Activated naive CD4-positive, alpha-beta T cell treated with Interleukin-2 at 50 U/mL for 16 hours (primary cell): ENCODE measurements at regions not wholly inside any gene's neighbourhood (a gene's known extent, or its start where the extent isn't known, plus 50 kb on each side); places are given as distances from the start of the nearest gene placed in this dataset.
"Not testable (repeated sequence)": the region's sequence is repeated elsewhere in the genome, so short reads cannot be mapped to it uniquely, and the experiment has no call there.

Source experiments
- DNase-seq: peaks from one replicate; pipeline ENCODE4 v3.0.0-alpha.2; 2020

DNA sequence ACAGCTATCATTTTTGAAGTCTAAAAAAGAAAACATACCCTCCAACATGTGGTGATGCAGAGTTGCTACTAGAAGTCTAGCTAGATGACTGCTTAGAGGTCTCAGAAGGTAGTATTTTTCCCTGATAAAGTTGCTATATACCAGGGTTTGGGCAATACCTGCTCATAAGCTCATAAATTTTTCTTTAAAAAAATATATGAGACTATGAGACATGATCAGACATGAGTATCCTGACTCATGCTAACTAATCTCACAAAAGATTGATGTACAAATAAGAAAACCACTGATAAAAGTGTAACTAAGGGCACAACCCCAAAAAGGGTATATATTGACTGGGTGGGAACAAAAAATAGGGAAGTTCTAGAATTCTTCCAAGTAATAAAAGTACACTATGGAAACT is 740.9 kb downstream of the METTL15 start:
- no peak for DNase-seq

DNA sequence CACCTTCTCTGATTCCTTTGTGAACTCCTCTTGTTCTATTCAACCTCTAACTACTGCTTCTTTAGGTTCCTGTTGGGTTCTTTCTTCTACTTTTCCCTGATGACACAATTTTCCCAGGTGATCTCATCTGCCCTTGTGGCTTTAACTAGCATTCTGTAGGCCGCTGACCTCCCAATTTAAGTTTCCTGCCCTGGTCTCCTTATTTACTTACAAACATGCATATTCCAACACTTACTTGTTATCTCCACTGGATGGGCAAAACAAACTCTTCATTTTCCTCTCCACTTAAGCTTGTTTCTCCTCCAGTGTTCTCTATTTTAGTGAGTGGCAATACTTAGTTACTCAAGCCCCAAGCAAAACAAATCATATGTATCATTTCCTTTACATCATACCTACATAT is 734.5 kb downstream of the METTL15 start:
- no peak for DNase-seq

DNA sequence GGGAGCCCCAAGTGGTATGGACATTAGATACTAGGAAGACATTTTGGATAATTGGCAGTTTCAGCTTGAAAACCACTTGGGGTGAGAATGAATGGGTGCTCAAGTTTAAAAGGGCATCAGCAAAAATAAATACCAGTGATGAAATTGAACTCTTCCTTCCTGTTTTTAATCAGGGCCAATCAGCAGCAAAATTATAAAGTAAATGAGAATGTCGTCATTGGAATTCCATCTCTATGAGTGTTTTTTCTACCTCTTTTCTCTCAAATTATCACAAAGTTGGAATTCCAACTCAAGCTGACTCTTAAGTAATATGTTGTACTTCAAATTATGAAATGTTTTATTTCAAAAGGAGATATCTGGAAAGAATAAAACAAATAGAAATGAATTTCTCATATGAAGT is 730.6 kb downstream of the METTL15 start:
- no peak for DNase-seq

DNA sequence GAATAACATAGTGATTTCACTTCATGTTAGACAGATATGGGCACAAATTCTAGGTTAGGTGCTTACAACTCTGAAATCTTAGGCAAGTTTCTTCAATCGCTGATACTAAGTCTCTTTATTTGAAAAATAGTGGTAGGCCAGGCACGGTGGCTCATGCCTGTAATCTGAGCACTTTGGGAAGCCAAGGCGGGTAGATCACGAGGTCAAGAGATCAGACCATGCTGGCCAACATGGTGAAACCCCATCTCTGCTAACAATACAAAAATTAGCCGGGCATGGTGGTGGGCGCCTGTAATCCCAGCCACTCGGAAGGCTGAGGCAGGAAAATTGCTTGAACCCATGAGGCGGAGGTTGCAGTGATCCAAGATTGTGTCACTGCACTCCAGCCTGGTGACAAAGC is 729.4 kb downstream of the METTL15 start:
- no peak for DNase-seq

DNA sequence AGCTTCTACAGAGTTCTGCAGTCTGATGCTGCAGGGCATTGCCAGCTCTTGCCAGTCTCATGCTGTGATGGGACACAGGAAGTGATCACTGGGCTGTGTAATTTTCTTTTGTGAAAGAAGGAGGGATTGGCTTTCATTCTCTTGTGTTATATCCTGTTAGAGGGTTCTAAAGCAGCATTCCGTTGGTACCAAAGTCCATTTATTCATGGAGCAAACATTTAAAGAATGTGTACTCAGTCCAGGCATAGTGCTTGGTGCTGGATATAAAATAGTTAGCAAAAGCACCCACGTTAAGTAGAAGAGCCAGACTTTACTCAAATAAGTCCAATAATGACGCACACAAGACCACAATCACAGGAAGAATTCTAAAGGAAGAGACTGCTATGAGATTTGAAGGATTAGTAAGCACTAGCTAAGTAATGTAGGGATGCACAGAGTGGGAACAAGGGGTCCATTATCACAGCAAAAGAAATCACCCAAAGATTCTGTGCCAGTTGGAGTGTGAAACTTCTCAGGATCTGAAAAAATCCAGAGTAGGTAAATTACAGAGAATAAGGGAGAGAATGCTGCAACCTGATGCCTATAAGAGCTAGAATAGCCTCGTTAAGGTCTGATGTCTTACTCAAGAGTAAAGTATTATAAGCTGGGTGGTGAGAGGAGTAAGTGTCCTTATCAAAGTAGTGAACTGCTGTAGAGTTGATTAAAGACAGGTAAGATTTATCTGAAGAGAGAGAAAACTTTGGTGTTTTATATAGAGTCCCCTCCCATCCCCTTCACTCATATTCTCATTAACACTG is 728.3 kb downstream of the METTL15 start:
- no peak for DNase-seq

DNA sequence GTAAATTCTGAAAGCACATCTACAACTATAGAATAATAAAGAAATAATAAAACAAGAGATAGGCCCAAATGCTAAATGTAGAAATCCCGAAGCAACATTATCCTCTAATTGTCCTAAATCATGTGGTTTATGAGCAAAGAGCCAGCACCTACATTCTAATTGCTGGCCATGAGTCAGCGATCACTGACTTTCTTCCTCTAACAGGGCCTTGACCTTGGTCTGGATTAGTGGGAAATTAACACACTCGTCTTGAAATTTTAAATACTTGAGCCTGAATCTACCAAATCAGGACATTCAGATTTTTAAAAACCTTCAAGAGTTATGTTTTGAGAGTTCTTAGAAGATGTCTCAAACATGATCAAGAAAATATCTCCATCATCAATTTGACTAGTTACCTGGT is 727.6 kb downstream of the METTL15 start:
- no peak for DNase-seq

DNA sequence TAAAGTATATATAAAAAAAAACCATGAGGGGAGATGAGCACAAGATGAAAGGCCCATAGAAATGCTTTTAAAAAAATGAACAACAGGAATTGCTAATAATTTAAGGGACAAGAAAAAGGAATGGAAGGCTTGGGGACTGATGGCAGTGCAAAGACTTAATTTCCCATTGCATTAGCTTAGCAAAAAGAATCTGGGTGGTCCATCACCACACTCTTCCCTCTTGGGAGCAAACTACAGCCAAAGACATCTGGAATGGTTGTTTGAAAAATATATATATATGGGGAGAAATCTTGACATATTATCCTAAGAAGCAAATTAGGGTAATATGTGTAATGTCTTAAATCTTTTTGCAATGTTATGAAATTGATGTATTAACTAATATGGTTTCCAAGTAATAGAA is 727.1 kb downstream of the METTL15 start:
- DNase-seq: no peak

DNA sequence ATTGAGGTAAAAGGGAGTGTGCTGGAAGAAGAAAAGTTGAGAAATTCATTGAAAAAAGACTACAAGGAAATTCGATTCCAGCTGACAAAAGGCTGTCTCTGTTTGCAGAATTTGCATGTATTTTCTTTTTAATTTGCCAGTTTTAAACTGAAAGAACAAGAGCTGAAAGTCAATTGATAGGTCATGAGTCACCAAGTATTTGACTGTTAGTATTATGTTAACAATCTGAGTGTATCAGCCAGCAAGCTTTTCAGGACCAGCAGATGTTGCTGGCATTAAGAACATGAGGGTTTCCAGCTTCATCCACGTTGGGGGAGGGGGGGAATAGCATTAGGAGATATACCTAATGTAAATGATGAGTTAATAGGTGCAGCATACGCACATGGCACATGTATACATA is 726.7 kb downstream of the METTL15 start:
- DNase-seq: no peak

DNA sequence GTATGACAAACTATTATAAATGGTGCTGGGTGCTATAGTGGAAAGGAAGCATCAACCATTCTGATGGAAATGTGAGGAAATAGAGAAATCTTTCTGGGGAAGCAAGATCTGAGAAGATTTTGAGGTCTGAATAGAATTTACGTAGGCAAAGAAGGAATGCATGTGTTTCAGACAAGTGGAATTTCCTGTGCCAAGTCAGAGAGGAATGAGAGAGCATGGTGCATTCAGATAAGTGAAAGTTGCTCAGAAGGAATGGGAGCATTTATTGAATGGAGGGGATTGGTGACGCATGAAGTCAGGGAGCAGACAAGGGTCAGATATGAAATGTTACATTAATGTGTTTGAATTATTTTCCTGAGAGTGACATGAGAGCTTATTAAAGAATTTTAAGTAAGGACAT is 725.5 kb downstream of the METTL15 start:
- no peak for DNase-seq

DNA sequence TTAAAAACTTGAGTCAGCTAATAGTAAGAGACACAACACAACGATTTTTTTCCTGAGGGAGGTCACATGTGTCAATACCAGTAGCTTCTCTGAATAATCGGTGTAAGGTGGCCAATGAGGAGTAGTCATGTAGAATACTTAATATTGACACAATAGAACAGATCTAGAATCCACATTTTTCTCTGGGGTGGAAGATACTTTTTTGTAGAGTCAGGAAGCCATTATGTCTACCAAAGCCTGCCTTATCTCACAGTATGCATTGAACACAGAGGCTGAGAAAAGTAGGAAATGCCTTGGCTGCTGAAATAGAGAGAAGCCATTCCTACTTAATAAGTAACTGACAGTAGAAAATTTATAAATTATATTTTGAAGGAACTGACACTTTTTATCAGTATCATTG is 725.0 kb downstream of the METTL15 start:
- no peak for DNase-seq

DNA sequence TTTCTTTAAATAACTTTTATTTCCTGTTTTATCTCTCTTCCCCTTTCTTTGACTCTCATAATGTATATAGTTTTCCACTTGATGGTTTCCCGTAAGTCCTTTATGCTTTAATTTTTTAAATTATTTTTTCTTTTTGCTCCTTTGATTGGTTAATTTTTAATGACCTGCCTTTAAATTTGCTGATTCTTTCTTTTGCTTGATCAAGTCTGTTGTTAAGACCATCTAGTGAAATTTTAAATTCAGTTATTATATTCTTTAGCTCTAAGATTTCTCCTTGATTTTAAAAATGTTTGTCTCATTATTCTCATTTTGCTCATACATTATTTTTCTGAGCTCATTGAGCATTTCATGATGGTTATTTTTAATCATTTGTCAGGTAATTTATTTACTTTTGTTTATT is 718.6 kb downstream of the METTL15 start:
- no peak for DNase-seq

DNA sequence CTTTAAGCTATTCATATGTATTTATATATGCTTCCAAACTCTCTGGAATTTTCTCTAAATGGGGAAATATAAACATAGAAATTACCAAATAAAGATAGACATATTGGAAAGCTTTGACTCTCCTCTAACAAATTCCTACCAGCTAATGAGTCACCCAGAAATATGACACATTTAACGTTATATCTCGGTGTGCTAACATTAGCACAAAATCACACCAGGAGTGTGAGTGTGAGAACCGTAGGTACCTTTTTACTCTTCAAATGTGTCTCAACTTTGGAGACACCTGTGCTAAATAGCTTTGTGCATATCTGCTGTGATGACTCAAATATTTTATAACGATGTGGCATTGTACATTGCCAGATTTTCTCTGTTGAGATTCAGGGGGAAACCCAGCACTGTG is 714.4 kb downstream of the METTL15 start:
- DNase-seq: no peak

DNA sequence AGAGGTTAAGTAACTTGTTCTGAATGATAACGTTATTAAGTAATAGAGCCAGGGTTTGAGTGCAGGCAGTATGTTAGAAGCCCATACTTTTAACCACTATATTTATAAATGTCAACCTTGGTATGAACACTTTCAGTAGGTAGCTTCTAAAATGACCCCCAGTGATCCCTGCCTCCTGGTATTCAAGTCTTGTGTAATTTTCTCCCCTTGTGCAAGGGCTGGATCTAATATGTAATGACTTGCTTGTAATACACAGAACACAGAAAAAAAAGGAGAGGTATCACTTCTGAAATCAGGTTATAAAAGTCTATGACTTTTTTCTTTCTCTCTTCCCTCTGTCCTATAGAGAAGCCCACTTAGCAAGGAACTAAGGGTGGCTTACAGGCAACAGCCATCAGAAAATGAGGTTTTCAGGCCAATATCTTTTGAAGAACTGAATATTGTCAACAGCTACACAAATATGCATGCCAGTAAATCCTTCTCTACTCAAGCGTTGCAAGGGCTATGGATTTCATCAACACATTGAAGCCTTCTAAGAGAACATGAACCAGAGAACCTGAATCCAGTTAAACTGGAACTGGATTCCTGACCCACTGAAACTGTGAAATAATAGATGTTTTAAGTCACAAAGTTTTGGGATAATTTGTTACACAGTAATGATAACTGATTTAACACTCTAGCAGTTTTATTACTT is 712.3 kb downstream of the METTL15 start:
- DNase-seq: no peak

DNA sequence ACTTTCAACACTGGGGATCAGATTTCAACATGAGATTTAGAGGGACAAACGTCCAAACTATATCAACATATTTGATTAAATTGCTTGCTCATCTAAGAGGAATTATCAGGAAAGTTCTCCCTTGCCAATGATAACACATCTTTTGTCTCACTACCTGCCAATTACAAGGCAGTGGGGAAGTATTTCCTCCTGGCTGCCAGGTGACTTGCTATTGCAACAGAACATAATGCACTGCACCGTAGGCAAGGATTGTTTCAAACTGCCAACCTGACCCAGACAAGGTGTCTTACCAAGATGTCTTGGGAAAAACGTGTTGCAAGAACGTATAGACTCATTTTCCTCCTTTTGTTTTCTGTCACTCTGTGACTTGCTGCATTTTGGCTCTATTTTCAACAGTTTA is 711.6 kb downstream of the METTL15 start:
- DNase-seq: no peak

DNA sequence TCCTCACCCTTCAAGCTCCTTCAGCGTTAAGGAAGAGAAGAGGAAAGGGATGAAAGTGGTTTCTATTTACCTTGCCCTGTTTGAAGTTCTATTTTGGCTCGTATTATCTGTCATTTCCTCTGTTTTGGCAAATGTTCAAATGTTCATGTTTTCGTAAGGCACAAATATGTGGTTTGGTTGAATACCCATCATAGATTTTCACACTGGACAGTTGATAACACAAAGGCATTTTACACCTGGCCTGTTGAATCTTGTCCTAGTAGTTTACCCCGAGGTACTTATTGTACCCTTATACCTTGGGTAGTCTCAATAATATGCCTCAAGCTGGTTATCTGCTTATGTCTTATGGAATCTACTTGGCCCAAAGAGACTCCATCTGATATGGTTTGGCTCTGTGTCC is 706.9 kb downstream of the METTL15 start:
- no peak for DNase-seq

DNA sequence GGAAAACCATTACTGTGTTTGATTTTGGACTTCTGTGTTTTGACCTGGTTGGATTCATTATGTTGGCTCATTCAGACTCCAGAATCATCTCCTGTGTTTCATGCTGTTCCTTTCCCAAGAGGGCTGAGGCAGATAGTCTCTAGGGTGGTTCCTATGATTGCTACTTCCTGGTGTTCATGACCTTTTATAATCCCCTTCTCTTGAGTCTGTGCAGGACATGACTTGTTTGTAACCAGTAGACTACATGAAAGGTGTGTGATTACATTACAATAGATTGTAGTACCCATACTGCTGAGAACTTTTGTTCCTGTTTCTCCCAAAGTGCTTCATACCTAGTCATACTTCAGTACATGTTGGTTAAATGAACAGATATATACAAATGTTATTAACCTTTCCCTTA is 700.6 kb downstream of the METTL15 start:
- DNase-seq: no peak

DNA sequence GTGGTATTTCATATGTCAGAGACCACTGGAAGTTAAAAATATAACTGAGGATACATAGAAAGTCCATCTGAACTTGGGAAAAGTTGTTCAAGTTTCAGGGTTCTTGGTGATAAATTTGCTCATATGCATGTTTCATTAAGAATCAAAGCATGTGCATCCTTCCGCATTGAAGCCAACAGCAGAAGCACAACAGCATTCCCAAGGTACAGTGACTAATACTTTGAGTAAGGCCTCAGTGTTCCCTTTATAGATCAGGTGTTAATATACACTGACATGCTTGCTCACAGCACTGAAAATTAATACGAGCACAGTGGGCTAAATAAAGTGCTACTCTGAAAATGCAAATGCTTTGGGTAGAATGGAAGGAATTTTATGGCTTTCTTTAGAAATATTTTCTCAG is 691.1 kb downstream of the METTL15 start:
- DNase-seq: no peak

DNA sequence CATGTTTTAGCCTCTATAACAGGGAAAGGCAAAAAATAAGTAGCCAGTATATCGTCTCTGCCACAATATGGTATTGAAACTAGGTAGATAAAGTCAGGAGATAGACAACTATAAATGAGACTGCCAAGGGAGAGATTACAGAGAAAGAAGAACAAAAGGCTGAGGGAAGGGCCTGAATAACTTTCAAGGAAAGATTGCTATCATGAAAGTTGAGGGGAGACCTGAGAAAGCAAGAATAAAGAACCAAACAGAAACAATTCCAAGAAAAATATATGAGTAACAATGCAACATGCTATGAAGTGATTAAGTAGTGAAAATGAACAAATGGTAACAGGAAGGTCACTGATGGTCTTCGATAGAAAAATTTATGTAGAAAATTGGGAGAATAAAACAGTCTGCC is 690.1 kb downstream of the METTL15 start:
- no peak for DNase-seq

DNA sequence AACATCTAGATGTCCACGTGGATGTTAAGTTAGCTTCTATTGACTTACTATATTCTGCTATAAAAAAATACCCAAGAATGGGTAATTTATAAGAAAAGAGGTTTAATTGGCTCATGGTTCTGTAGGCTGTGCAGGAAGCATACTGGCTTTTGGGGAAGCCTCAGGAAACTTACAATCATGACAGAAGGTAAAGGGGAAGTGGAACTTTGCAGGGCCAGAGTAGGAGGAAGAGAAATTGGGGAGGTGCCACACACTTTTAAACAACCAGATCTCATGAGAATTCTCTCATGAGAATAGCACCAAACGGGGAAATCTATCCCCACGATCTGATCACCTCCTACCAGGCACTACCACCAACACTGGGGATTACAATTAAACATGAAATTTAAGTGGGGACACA is 689.3 kb downstream of the METTL15 start:
- DNase-seq: no peak

DNA sequence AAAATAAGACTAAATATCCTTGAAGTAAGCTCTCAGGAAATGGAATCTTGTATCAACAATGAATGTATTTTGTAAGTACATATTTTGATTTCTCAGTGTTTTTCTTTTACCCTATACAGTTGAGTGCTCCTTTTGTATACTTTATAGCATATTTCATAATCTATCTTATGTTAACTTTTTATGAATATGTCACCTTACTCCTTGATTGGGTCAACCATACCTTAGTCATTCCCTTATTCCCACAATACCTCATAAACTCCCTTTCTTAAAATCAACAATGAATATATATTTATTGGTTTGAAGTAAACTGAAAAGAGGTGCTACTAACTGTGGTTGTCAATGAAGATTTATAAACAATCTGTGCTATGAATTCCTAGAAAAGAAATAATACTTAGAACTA is 686.2 kb downstream of the METTL15 start:
- DNase-seq: no peak

DNA sequence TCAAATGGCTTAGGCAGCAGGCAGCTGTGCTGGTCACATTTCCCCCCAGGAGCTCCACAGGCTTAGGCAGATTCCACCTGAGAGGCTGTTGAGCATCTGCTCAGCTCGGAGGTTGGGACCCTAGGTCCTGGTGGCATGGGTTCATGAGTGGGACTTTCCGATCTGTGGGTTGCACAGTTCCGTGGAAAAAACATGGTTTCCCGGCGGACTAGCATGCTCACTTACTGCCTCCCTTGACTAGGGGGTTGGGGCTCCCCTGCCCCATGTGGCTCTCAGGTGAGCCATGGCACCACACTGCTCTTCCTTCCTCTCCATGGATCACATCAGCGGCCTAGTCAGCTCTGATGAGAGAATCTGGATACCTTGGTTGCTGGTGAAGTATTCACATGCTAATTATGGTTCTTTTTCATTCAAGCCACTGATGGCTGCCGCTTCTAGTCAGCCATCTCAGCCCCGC is 685.1 kb downstream of the METTL15 start:
- DNase-seq: no peak

DNA sequence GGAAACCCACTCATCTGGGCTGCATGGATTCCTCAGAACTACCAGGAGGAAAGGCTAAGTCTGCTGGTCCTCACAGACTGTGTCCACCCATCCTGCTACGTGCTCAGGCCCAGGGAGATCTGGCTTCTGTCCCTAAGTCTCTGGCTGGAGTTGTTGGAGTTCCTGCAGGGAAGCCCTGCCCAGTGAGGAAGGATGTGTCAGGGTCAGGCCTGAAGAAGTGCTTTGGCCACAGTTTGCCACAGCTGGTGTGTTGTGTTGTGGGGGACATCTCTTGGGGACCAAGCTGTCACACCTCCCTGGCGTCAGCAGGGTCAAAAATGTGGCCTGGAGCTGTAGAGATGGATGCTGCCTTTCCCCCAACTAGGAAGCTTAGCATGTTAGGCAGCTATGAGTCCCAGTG is 684.7 kb downstream of the METTL15 start:
- DNase-seq: no peak

DNA sequence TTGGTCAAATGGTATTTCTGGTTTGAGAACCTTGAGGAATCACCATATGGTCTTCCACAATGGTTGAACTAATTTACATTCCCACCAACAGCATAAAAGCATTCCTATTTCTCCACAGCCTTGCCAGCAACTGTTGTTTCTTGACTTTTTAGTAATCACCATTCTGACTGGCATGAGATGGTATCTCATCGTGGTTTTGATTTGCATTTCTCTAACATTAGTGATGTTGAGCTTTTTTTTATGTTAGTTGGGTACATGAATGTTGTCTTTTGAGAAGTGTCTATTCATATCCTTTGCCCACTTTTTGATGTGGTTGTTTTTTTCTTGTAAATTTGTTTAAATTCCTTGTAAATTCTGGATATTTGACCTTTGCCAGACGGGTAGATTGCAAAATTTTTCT is 679.7 kb downstream of the METTL15 start:
- not testable (repeated sequence) for DNase-seq

DNA sequence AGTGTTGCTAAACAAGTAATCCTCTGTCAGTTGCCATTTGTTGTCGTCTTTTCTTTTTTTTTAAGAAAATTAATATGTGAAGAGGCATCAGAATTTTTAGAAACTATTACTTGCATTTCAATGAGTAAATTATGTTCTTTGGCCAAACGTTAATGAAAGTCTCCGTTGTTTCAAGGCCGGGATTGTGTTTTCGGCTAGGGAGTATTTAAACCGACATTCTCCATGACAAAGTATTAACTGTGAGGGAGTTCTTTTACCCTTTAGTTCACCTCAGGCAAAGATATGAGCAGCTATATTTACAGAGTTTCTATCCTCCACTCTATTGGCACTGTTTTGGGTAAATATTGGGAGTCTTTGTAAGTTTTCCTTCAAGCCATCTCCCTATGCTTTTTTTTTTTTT is 668.9 kb downstream of the METTL15 start:
- DNase-seq: no peak

DNA sequence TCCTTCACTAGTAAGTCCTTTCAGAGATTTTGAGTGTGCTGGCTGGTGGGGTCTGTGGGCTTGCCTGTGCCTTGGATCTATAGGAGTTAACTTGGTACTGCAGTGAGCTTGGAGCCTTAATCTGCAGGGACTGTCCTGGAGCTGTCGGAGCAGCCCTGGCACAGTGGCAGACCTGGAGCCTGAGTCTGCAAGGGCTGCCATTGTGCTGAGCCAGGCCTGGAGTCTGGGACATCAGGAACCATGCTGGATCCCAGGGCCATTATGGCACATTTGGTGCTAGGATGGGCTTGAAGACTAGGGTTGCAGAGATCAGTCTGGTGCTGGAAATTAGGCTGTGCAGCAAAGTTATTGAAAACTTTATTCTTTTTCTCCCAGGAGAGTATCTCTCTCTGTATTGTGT is 665.4 kb downstream of the METTL15 start:
- no peak for DNase-seq
